DOHH2 (cell line): ENCODE measurements at regions not wholly inside any gene's neighbourhood (a gene's known extent, or its start where the extent isn't known, plus 50 kb on each side); places are given as distances from the start of the nearest gene placed in this dataset.

ENCODE experiments used
- H3F3A ChIP-seq: fragments of 200-600 bp; sonication (generic), shearing (Covaris generic); 2 replicates; pipeline ENCODE4 v1.6.0; 2016; ENCODE audit warnings: antibody characterized with exemption, mild to moderate bottlenecking; ENCODE audit not compliant: control insufficient read depth, insufficient read depth
- H3K27ac ChIP-seq: fragments of 200-600 bp; sonication (generic); 2 replicates; pipeline ENCODE4 v1.5.1; 2014; ENCODE audit warnings: low read depth, mild to moderate bottlenecking, low read length, moderate library complexity
- H3K27me3 ChIP-seq: fragments of 200-600 bp; sonication (generic); 2 replicates; pipeline ENCODE4 v1.6.1; 2014; ENCODE audit warnings: mild to moderate bottlenecking, low read length, mixed read lengths; ENCODE audit not compliant: control insufficient read depth
- H3K36me3 ChIP-seq: fragments of 200-600 bp; sonication (generic); 2 replicates; pipeline ENCODE4 v1.6.1; 2014; ENCODE audit warnings: mild to moderate bottlenecking, low read length, moderate library complexity, mixed read lengths; ENCODE audit not compliant: control insufficient read depth
- H3K4me1 ChIP-seq: fragments of 200-600 bp; sonication (generic); 2 replicates; pipeline ENCODE4 v1.6.1; 2014; ENCODE audit warnings: mild to moderate bottlenecking, low read length, mixed read lengths; ENCODE audit not compliant: control insufficient read depth
- H3K4me2 ChIP-seq: fragments of 200-600 bp; sonication (generic); 2 replicates; pipeline ENCODE4 v1.6.0; 2014; ENCODE audit warnings: mild to moderate bottlenecking, low read length, moderate library complexity
- H3K4me3 ChIP-seq: fragments of 200-600 bp; sonication (generic); 2 replicates; pipeline ENCODE4 v1.5.1; 2014; ENCODE audit warnings: mild to moderate bottlenecking, low read length, mixed read lengths
- H3K79me2 ChIP-seq: fragments of 200-600 bp; sonication (generic); 2 replicates; pipeline ENCODE4 v1.6.1; 2014; ENCODE audit warnings: mild to moderate bottlenecking, low read length, mixed read lengths; ENCODE audit not compliant: control insufficient read depth
- H3K9me2 ChIP-seq: fragments of 200-600 bp; sonication (generic); replicated peaks from 2 replicates; pipeline ENCODE4 v1.6.1; 2014; ENCODE audit warnings: mild to moderate bottlenecking, low read length, mixed read lengths; ENCODE audit not compliant: control insufficient read depth
- H3K9me3 ChIP-seq: fragments of 200-600 bp; sonication (generic); 2 replicates; pipeline ENCODE4 v1.6.1; 2014; ENCODE audit warnings: antibody characterized with exemption, low read length, mixed read lengths; ENCODE audit not compliant: control insufficient read depth, insufficient read depth
- H4K20me1 ChIP-seq: fragments of 200-600 bp; sonication (generic); 2 replicates; pipeline ENCODE4 v1.6.0; 2014; ENCODE audit warnings: low read depth, mild to moderate bottlenecking, antibody characterized with exemption, low read length, moderate library complexity; ENCODE audit not compliant: control insufficient read depth, insufficient read depth
- CTCF ChIP-seq: fragments of 200-600 bp; sonication (generic); IDR thresholded peaks from one replicate; pipeline ENCODE4 v1.5.1; 2014; ENCODE audit warnings: antibody characterized with exemption, mild to moderate bottlenecking, low read depth, low read length; ENCODE audit not compliant: poor library complexity, severe bottlenecking
- EZH2phosphoT487 ChIP-seq: fragments of 200-600 bp; sonication (generic); IDR thresholded peaks from 2 replicates; pipeline ENCODE4 v1.6.1; 2017; ENCODE audit warnings: borderline replicate concordance, mild to moderate bottlenecking, antibody characterized with exemption, low read length, moderate library complexity, mixed read lengths

- Histone ChIP-seq H3K4me2 (no peak overlapping the region), H3K79me2 (no peaks in the 10 kb centered on the region), H3K27ac (no peak overlapping the region), H3K4me1 (no peaks in the 10 kb centered on the region), H3K9me3 (no peaks in the 10 kb centered on the region), H3F3A (no peaks in the 10 kb centered on the region), H3K36me3 (no peaks in the 10 kb centered on the region), H3K4me3 (no peak overlapping the region), H4K20me1 (no peaks in the 10 kb centered on the region), H3K27me3 (no peaks in the 10 kb centered on the region), H3K9me2 (no peaks in the 10 kb centered on the region)
- no peak for TF ChIP-seq EZH2phosphoT487
- no peak for TF ChIP-seq CTCF
These were observed 329.5 kb downstream of the KCTD8 start for GRCh38 chr4:44118971-44119680.

- no peak for TF ChIP-seq EZH2phosphoT487
- TF ChIP-seq CTCF: no peak
- no peak overlapping the region for H3K27ac ChIP-seq
- no peaks in the 10 kb centered on the region for H3K79me2 ChIP-seq
- no peak overlapping the region for H3K4me3 ChIP-seq
- H3K9me3 ChIP-seq: no peaks in the 10 kb centered on the region
- no peak overlapping the region for H3K4me2 ChIP-seq
- no peaks in the 10 kb centered on the region for H3K4me1 ChIP-seq
- H3K27me3 ChIP-seq: no peaks in the 10 kb centered on the region
- H3K9me2 ChIP-seq: no peaks in the 10 kb centered on the region
- H3F3A ChIP-seq: no peaks in the 10 kb centered on the region
- no peaks in the 10 kb centered on the region for H4K20me1 ChIP-seq
- H3K36me3 ChIP-seq: no peaks in the 10 kb centered on the region
These were observed 328.0 kb downstream of the KCTD8 start for GRCh38 chr4:44120646-44121045.

- H4K20me1 ChIP-seq: no peaks in the 10 kb centered on the region
- TF ChIP-seq EZH2phosphoT487 (no peak), CTCF (no peak)
- H3K4me1 ChIP-seq: no peaks in the 10 kb centered on the region
- no peak overlapping the region for H3K4me3 ChIP-seq
- H3F3A ChIP-seq: no peaks in the 10 kb centered on the region
- H3K9me3 ChIP-seq: no peaks in the 10 kb centered on the region
- H3K27ac ChIP-seq: no peak overlapping the region
- no peaks in the 10 kb centered on the region for H3K36me3 ChIP-seq
- no peak overlapping the region for H3K4me2 ChIP-seq
- no peaks in the 10 kb centered on the region for H3K79me2 ChIP-seq
- no peaks in the 10 kb centered on the region for H3K27me3 ChIP-seq
- no peaks in the 10 kb centered on the region for H3K9me2 ChIP-seq
These were observed 327.4 kb downstream of the KCTD8 start for GRCh38 chr4:44121210-44121609.
